ENCODE measurements at regions not wholly inside any gene's neighbourhood (a gene's known extent, or its start where the extent isn't known, plus 50 kb on each side); places are given as distances from the start of the nearest gene placed in this dataset.

DNA sequence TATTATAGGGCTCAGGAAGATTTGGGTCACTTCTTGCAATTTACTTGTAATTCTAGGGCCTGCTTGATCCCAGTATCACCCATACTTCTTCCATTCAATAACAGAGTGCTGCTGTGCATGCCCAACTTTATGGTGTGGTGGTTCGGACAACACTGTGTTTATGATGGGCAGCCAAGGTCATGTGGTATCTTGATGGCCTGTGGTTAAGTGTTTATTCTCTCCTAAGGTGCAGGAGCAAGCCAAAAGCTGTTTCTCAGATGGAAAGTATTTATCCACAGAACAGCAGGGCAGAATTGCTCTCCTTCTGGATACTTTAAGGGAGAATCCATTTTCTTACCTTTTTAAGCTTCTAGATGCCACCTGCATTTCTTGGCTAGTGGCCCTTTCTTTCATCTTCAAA lies 433.8 kb downstream of the SH2D4B start:
- TF ChIP-seq, protein P1, sequence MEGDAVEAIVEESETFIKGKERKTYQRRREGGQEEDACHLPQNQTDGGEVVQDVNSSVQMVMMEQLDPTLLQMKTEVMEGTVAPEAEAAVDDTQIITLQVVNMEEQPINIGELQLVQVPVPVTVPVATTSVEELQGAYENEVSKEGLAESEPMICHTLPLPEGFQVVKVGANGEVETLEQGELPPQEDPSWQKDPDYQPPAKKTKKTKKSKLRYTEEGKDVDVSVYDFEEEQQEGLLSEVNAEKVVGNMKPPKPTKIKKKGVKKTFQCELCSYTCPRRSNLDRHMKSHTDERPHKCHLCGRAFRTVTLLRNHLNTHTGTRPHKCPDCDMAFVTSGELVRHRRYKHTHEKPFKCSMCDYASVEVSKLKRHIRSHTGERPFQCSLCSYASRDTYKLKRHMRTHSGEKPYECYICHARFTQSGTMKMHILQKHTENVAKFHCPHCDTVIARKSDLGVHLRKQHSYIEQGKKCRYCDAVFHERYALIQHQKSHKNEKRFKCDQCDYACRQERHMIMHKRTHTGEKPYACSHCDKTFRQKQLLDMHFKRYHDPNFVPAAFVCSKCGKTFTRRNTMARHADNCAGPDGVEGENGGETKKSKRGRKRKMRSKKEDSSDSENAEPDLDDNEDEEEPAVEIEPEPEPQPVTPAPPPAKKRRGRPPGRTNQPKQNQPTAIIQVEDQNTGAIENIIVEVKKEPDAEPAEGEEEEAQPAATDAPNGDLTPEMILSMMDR (IDR thresholded peaks at IDR 0.05; ENCODE audit: insufficient read depth, low read length), result no peak
- no peak for TF ChIP-seq POLR2AphosphoS5 (IDR thresholded peaks at IDR 0.05; ENCODE audit: low read depth)
- TF ChIP-seq SPI1 (IDR thresholded peaks at IDR 0.05; ENCODE audit: borderline replicate concordance, low read depth), result no peak
- TF ChIP-seq, protein P2, sequence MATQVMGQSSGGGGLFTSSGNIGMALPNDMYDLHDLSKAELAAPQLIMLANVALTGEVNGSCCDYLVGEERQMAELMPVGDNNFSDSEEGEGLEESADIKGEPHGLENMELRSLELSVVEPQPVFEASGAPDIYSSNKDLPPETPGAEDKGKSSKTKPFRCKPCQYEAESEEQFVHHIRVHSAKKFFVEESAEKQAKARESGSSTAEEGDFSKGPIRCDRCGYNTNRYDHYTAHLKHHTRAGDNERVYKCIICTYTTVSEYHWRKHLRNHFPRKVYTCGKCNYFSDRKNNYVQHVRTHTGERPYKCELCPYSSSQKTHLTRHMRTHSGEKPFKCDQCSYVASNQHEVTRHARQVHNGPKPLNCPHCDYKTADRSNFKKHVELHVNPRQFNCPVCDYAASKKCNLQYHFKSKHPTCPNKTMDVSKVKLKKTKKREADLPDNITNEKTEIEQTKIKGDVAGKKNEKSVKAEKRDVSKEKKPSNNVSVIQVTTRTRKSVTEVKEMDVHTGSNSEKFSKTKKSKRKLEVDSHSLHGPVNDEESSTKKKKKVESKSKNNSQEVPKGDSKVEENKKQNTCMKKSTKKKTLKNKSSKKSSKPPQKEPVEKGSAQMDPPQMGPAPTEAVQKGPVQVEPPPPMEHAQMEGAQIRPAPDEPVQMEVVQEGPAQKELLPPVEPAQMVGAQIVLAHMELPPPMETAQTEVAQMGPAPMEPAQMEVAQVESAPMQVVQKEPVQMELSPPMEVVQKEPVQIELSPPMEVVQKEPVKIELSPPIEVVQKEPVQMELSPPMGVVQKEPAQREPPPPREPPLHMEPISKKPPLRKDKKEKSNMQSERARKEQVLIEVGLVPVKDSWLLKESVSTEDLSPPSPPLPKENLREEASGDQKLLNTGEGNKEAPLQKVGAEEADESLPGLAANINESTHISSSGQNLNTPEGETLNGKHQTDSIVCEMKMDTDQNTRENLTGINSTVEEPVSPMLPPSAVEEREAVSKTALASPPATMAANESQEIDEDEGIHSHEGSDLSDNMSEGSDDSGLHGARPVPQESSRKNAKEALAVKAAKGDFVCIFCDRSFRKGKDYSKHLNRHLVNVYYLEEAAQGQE (IDR thresholded peaks at IDR 0.05; ENCODE audit: insufficient replicate concordance, low read depth), result no peak

Data from HL-60 (cell line).